Stomach (tissue), 4 donors: ENCODE measurements at regions not wholly inside any gene's neighbourhood (a gene's known extent, or its start where the extent isn't known, plus 50 kb on each side); places are given as distances from the start of the nearest gene placed in this dataset.

Source experiments
- EP300 ChIP-seq: sonication (generic); formaldehyde crosslinking; IDR thresholded peaks from one replicate; pipeline ENCODE4 v1.6.1; 2017; ENCODE audit warnings: antibody characterized with exemption
- POLR2A ChIP-seq, 4 donors: fragments of 450-650 bp; IDR thresholded peaks; one replicate each; pipeline ENCODE4 v1.6.1; 2016; ENCODE audit warnings: antibody characterized with exemption in 4 of 4, control low read depth in 2 of 4, mild to moderate bottlenecking in 1 of 4, moderate library complexity in 1 of 4
- POLR2AphosphoS5 ChIP-seq, 3 donors: sonication (generic); formaldehyde crosslinking; IDR thresholded peaks; one replicate each; pipeline ENCODE4 v1.6.1; 2016; ENCODE audit warnings: antibody characterized with exemption in 3 of 3
- TF ChIP-seq, protein P1 (sequence below), 7 experiments: fragments of 450-650 bp in 4 of 7; fragments of 200-600 bp in 3 of 7; sonication (generic) in 3 of 7; IDR thresholded peaks; one replicate each; pipeline ENCODE4 v1.5.1; 2016 to 2019; ENCODE audit warnings: antibody characterized with exemption in 7 of 7, control low read depth in 2 of 7, mild to moderate bottlenecking in 1 of 7

GRCh38 chr11:15367695-15368094 is 253.0 kb downstream of the INSC start:
- TF ChIP-seq POLR2AphosphoS5 (IDR thresholded peaks at IDR 0.05): no peak
- TF ChIP-seq POLR2A (IDR thresholded peaks at IDR 0.05): no peak
- no peak for TF ChIP-seq EP300
- TF ChIP-seq, protein P1, sequence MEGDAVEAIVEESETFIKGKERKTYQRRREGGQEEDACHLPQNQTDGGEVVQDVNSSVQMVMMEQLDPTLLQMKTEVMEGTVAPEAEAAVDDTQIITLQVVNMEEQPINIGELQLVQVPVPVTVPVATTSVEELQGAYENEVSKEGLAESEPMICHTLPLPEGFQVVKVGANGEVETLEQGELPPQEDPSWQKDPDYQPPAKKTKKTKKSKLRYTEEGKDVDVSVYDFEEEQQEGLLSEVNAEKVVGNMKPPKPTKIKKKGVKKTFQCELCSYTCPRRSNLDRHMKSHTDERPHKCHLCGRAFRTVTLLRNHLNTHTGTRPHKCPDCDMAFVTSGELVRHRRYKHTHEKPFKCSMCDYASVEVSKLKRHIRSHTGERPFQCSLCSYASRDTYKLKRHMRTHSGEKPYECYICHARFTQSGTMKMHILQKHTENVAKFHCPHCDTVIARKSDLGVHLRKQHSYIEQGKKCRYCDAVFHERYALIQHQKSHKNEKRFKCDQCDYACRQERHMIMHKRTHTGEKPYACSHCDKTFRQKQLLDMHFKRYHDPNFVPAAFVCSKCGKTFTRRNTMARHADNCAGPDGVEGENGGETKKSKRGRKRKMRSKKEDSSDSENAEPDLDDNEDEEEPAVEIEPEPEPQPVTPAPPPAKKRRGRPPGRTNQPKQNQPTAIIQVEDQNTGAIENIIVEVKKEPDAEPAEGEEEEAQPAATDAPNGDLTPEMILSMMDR (IDR thresholded peaks at IDR 0.05): no peak
